ENCODE measurements at regions not wholly inside any gene's neighbourhood (a gene's known extent, or its start where the extent isn't known, plus 50 kb on each side); places are given as distances from the start of the nearest gene placed in this dataset.

- no peak for TF ChIP-seq CTCF (IDR thresholded peaks at IDR 0.05)
- Histone ChIP-seq H3K36me3 (no peaks in the 10 kb centered on the region), H3K4me3 (no peak overlapping the region), H3K27me3 (no peaks in the 10 kb centered on the region), H3K27ac (no peak overlapping the region), H3K9me3 (no peaks in the 10 kb centered on the region), H3K4me1 (peaks cover 0 to 5% (median 2%) of the 10 kb centered on the region in 4 donors)
- DNase-seq, result no peak
- intact Hi-C loops (cut with DNase I; ENCODE audit: low total_unique reads), result no loop called here
Observed at GRCh38 chr1:217053676-217054075, 330.4 kb upstream of the ESRRG start.

- no peak overlapping the region for H3K27ac ChIP-seq
- H3K27me3 ChIP-seq, result no peaks in the 10 kb centered on the region
- peaks cover 0 to 5% (median 2%) of the 10 kb centered on the region in 4 donors for H3K4me1 ChIP-seq
- H3K4me3 ChIP-seq, result no peak overlapping the region
- no peaks in the 10 kb centered on the region for H3K36me3 ChIP-seq
- DNase-seq, result no peak
- H3K9me3 ChIP-seq, result no peaks in the 10 kb centered on the region
- no peak for TF ChIP-seq CTCF (IDR thresholded peaks at IDR 0.05)
- intact Hi-C loops (cut with DNase I; ENCODE audit: low total_unique reads), result no loop called here
Observed at GRCh38 chr1:217052626-217053025, 329.4 kb upstream of the ESRRG start.

GRCh38 chr1:217052196-217052595, 329.0 kb upstream of the ESRRG start:
- DNase-seq, result no peak
- Histone ChIP-seq H3K36me3 (no peaks in the 10 kb centered on the region), H3K9me3 (no peaks in the 10 kb centered on the region), H3K4me3 (no peak overlapping the region), H3K27me3 (no peaks in the 10 kb centered on the region), H3K4me1 (peaks cover 0 to 5% (median 2%) of the 10 kb centered on the region in 4 donors), H3K27ac (no peak overlapping the region)
- intact Hi-C loops (cut with DNase I; ENCODE audit: low total_unique reads), result no loop called here
- no peak for TF ChIP-seq CTCF (IDR thresholded peaks at IDR 0.05)

DNA sequence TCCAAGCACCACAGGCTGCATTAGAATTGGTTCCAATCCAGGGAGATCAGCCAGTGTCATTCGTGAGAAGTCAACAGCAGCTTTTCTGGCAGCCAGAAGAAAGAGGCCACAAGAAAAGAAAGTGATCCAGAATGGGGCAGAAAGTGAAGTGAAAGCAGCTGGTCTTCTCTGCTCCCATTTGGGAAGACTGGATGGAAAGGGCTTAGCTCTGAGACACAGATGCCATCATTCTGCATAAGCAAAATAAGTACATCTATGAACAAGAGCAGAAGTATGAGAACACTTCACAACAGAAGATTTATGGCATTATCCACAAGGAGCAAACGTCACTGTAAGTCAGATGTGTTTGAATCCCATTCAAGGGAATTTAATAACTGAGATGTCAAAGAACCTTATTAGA, 326.5 kb upstream of the ESRRG start:
- H3K27ac ChIP-seq, result no peak overlapping the region
- H3K36me3 ChIP-seq, result no peaks in the 10 kb centered on the region
- no peak for DNase-seq
- no peak overlapping the region for H3K4me3 ChIP-seq
- no peak for TF ChIP-seq CTCF (IDR thresholded peaks at IDR 0.05)
- H3K9me3 ChIP-seq, result no peaks in the 10 kb centered on the region
- no peaks in the 10 kb centered on the region for H3K27me3 ChIP-seq
- intact Hi-C loops (cut with DNase I; ENCODE audit: low total_unique reads), result no loop called here
- peaks cover 0 to 5% (median 2%) of the 10 kb centered on the region in 4 donors for H3K4me1 ChIP-seq

DNA sequence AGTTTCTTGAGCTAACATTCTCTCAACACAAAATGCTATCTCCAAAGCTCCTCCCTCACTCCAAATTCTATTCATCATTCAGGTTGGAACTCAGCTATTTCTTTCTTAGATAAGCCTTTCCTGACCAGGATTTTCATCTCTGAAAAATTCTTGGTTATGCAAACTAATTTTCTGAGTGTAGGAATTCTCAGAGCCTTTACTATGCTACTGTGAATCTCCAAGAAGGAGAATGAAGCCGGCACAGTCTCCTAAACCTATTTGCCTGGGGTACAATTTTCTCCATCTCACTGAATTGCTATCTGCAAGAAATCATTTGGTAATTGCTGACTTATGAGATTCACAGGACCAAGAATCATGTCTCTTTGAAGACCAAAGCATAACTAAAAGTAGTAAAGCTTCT, 325.9 kb upstream of the ESRRG start:
- Histone ChIP-seq H3K4me1 (peaks cover 0 to 5% (median 2%) of the 10 kb centered on the region in 4 donors), H3K27ac (no peak overlapping the region), H3K36me3 (no peaks in the 10 kb centered on the region), H3K9me3 (no peaks in the 10 kb centered on the region), H3K4me3 (no peak overlapping the region), H3K27me3 (no peaks in the 10 kb centered on the region)
- DNase-seq, result no peak
- intact Hi-C loops (cut with DNase I; ENCODE audit: low total_unique reads), result no loop called here
- TF ChIP-seq CTCF (IDR thresholded peaks at IDR 0.05), result no peak

GRCh38 chr1:217048104-217048707, 325.0 kb upstream of the ESRRG start:
- DNase-seq, result no peak
- Histone ChIP-seq H3K27ac (no peak overlapping the region), H3K4me1 (peaks cover 0 to 5% (median 2%) of the 10 kb centered on the region in 4 donors), H3K9me3 (no peaks in the 10 kb centered on the region), H3K4me3 (no peak overlapping the region), H3K36me3 (no peaks in the 10 kb centered on the region), H3K27me3 (no peaks in the 10 kb centered on the region)
- no peak for TF ChIP-seq CTCF (IDR thresholded peaks at IDR 0.05)
- intact Hi-C loops (cut with DNase I; ENCODE audit: low total_unique reads), result no loop called here
